Naive thymus-derived CD4-positive, alpha-beta T cell (primary cell): ENCODE measurements at regions not wholly inside any gene's neighbourhood (a gene's known extent, or its start where the extent isn't known, plus 50 kb on each side); places are given as distances from the start of the nearest gene placed in this dataset.

ENCODE experiments used
- ATAC-seq: fragments of 150-1000 bp; cut with Tn5 transposase; 2 replicates; pipeline ENCODE4 v1.10.0; 2021; ENCODE audit warnings: mild to moderate bottlenecking, moderate library complexity
- CTCF ChIA-PET: fragments of 350-600 bp; sonication (Branson Sonifier 250); formaldehyde crosslinking; loops from one replicate; lab custom pipeline; 2021; ENCODE audit warnings: antibody characterized with exemption; lab: Charles Lee
- POLR2A ChIA-PET: fragments of 350-600 bp; sonication (Branson Sonifier 250); formaldehyde crosslinking; loops from one replicate; lab custom pipeline; 2021; ENCODE audit warnings: antibody characterized with exemption, inconsistent platforms; lab: Charles Lee
- DNase-seq, 9 donors: peaks; one replicate each; pipeline versions ENCODE4 v3.0.0 to v3.0.0-alpha.2; 2020 to 2022; ENCODE audit warnings: mixed read lengths in 1 of 9
- H3K27ac ChIP-seq: one replicate; pipeline ENCODE4 v1.7.0; 2013; ENCODE audit warnings: mild to moderate bottlenecking, low read depth, low read length, moderate library complexity
- H3K27me3 ChIP-seq, 2 donors: one replicate each; pipeline ENCODE4 v1.7.0; 2013; ENCODE audit warnings: low read length in 2 of 2, mild to moderate bottlenecking in 2 of 2, moderate library complexity in 2 of 2; ENCODE audit not compliant: control insufficient read depth in 2 of 2, insufficient read depth in 2 of 2
- H3K36me3 ChIP-seq, 3 experiments: 1 replicate in 2 of 3; 2 replicates in 1 of 3; pipeline ENCODE4 v1.7.0; 2013; ENCODE audit warnings: low read length in 3 of 3, mild to moderate bottlenecking in 3 of 3, moderate library complexity in 1 of 3; ENCODE audit not compliant: insufficient read depth in 3 of 3, control insufficient read depth in 2 of 3
- H3K4me1 ChIP-seq, 2 donors: one replicate each; pipeline ENCODE4 v1.7.0; 2013; ENCODE audit warnings: low read length in 2 of 2, mild to moderate bottlenecking in 2 of 2, moderate library complexity in 1 of 2; ENCODE audit not compliant: control insufficient read depth in 2 of 2, insufficient read depth in 2 of 2
- H3K4me3 ChIP-seq: 2 replicates; pipeline ENCODE4 v1.7.0; 2013; ENCODE audit warnings: mild to moderate bottlenecking, low read length
- H3K9me3 ChIP-seq, 3 experiments: 1 replicate in 2 of 3; 2 replicates in 1 of 3; pipeline ENCODE4 v1.7.0; 2013; ENCODE audit warnings: low read length in 3 of 3; ENCODE audit not compliant: control insufficient read depth in 2 of 3
- H3K27ac Mint-ChIP-seq, 9 donors: one replicate each; pipeline ENCODE4 v1.8.0; 2020 to 2022; ENCODE audit warnings: mixed read lengths in 9 of 9, mild to moderate bottlenecking in 8 of 9, moderate library complexity in 5 of 9, inconsistent platforms in 2 of 9
- H3K27me3 Mint-ChIP-seq, 5 donors: one replicate each; pipeline ENCODE4 v1.8.0; 2021 to 2022; ENCODE audit warnings: mixed read lengths in 5 of 5, mild to moderate bottlenecking in 1 of 5
- H3K36me3 Mint-ChIP-seq, 5 donors: one replicate each; pipeline ENCODE4 v1.8.0; 2020 to 2022; ENCODE audit warnings: mixed read lengths in 5 of 5, mild to moderate bottlenecking in 3 of 5, inconsistent platforms in 1 of 5
- H3K4me1 Mint-ChIP-seq, 7 donors: one replicate each; pipeline ENCODE4 v1.8.0; 2020 to 2022; ENCODE audit warnings: mixed read lengths in 7 of 7, mild to moderate bottlenecking in 3 of 7, inconsistent platforms in 1 of 7
- H3K4me3 Mint-ChIP-seq, 10 donors: one replicate each; pipeline ENCODE4 v1.8.0; 2020 to 2022; ENCODE audit warnings: mild to moderate bottlenecking in 10 of 10, mixed read lengths in 10 of 10, moderate library complexity in 6 of 10, inconsistent platforms in 2 of 10
- H3K9me3 Mint-ChIP-seq, 11 donors: one replicate each; pipeline ENCODE4 v1.8.0; 2020 to 2022; ENCODE audit warnings: mixed read lengths in 11 of 11, mild to moderate bottlenecking in 4 of 11, inconsistent platforms in 1 of 11, moderate library complexity in 1 of 11
- intact Hi-C, 2 donors: fragments of 100-400 bp; cut with micrococcal nuclease; formaldehyde crosslinking; loops; one replicate each; pipeline ENCODE4 v1.15.1; 2023

GRCh38 chr4:176964116-176964691 lies 171.5 kb upstream of the VEGFC start:
- Mint-ChIP-seq H3K4me1 (no peaks in the 10 kb centered on the region), H3K4me3 (no peak overlapping the region), H3K36me3 (no peaks in the 10 kb centered on the region), H3K27ac (no peak overlapping the region), H3K27me3 (peaks cover 0 to 5% (median 0%) of the 10 kb centered on the region in 5 donors), H3K9me3 (peaks cover 0 to 19% (median 0%) of the 10 kb centered on the region in 11 donors)
- Histone ChIP-seq H3K4me1 (no peaks in the 10 kb centered on the region), H3K27me3 (no peaks in the 10 kb centered on the region), H3K9me3 (no peaks in the 10 kb centered on the region), H3K36me3 (no peaks in the 10 kb centered on the region), H3K27ac (no peak overlapping the region), H3K4me3 (no peak overlapping the region)
- no peak for ATAC-seq
- POLR2A ChIA-PET, result interaction anchor here (0.6 kb wide), 1 partner anchor 187 kb away, joined by 3 read pairs; no protein-coding TSS in a partner anchor
- CTCF ChIA-PET, result no interaction called here
- DNase-seq, result no peak
- intact Hi-C loops, result no loop called here

GRCh38 chr4:176967586-176967985 lies 174.9 kb upstream of the VEGFC start:
- no peaks in the 10 kb centered on the region for H3K4me1 Mint-ChIP-seq
- no peak overlapping the region for H3K27ac ChIP-seq
- POLR2A ChIA-PET, result no interaction called here
- H3K4me3 Mint-ChIP-seq, result no peak overlapping the region
- intact Hi-C loops, result no loop called here
- no peaks in the 10 kb centered on the region for H3K36me3 ChIP-seq
- H3K27me3 Mint-ChIP-seq, result peaks cover 0 to 5% (median 0%) of the 10 kb centered on the region in 5 donors
- ATAC-seq (no peak), DNase-seq (no peak)
- no peaks in the 10 kb centered on the region for H3K36me3 Mint-ChIP-seq
- CTCF ChIA-PET, result no interaction called here
- H3K27ac Mint-ChIP-seq, result no peak overlapping the region
- H3K9me3 ChIP-seq, result no peaks in the 10 kb centered on the region
- no peak overlapping the region for H3K4me3 ChIP-seq
- no peaks in the 10 kb centered on the region for H3K27me3 ChIP-seq
- H3K9me3 Mint-ChIP-seq, result peaks cover 0 to 4% (median 0%) of the 10 kb centered on the region in 11 donors
- no peaks in the 10 kb centered on the region for H3K4me1 ChIP-seq

- no peak for DNase-seq
- H3K9me3 ChIP-seq, result no peaks in the 10 kb centered on the region
Measured at GRCh38 chr4:176968094-176968493, 175.4 kb upstream of the VEGFC start.

GRCh38 chr4:176969011-176969410 lies 176.3 kb upstream of the VEGFC start:
- Histone ChIP-seq H3K27ac (no peak overlapping the region), H3K36me3 (no peaks in the 10 kb centered on the region), H3K4me1 (no peaks in the 10 kb centered on the region), H3K4me3 (no peak overlapping the region), H3K27me3 (no peaks in the 10 kb centered on the region), H3K9me3 (no peaks in the 10 kb centered on the region)
- H3K4me1 Mint-ChIP-seq, result no peaks in the 10 kb centered on the region
- no peak overlapping the region for H3K4me3 Mint-ChIP-seq
- H3K36me3 Mint-ChIP-seq, result no peaks in the 10 kb centered on the region
- H3K27ac Mint-ChIP-seq, result no peak overlapping the region
- H3K27me3 Mint-ChIP-seq, result peaks cover 0 to 5% (median 0%) of the 10 kb centered on the region in 5 donors
- ChIA-PET POLR2A (no interaction called here), CTCF (no interaction called here)
- H3K9me3 Mint-ChIP-seq, result peaks cover 0 to 4% (median 0%) of the 10 kb centered on the region in 11 donors
- DNase-seq (no peak), ATAC-seq (no peak)
- intact Hi-C loops, result no loop called here

More at GRCh38 chr4:176968094-176968493, 175.4 kb upstream of the VEGFC start:
- no peak overlapping the region for H3K4me3 Mint-ChIP-seq
- Histone ChIP-seq H3K4me1 (no peaks in the 10 kb centered on the region), H3K36me3 (no peaks in the 10 kb centered on the region), H3K4me3 (no peak overlapping the region), H3K27ac (no peak overlapping the region), H3K27me3 (no peaks in the 10 kb centered on the region)
- intact Hi-C loops, result no loop called here
- peaks cover 0 to 5% (median 0%) of the 10 kb centered on the region in 5 donors for H3K27me3 Mint-ChIP-seq
- peaks cover 0 to 4% (median 0%) of the 10 kb centered on the region in 11 donors for H3K9me3 Mint-ChIP-seq
- H3K4me1 Mint-ChIP-seq, result no peaks in the 10 kb centered on the region
- ChIA-PET POLR2A (no interaction called here), CTCF (no interaction called here)
- no peak overlapping the region for H3K27ac Mint-ChIP-seq
- H3K36me3 Mint-ChIP-seq, result no peaks in the 10 kb centered on the region
- no peak for ATAC-seq

GRCh38 chr4:176970853-176971252 lies 178.1 kb upstream of the VEGFC start:
- Mint-ChIP-seq H3K9me3 (peaks cover 0 to 14% (median 0%) of the 10 kb centered on the region in 11 donors), H3K36me3 (no peaks in the 10 kb centered on the region), H3K4me1 (no peaks in the 10 kb centered on the region), H3K27ac (no peak overlapping the region), H3K4me3 (no peak overlapping the region), H3K27me3 (peaks cover 0 to 5% (median 0%) of the 10 kb centered on the region in 5 donors)
- H3K4me3 ChIP-seq, result no peak overlapping the region
- no peaks in the 10 kb centered on the region for H3K36me3 ChIP-seq
- H3K9me3 ChIP-seq, result no peaks in the 10 kb centered on the region
- ATAC-seq, result no peak
- ChIA-PET POLR2A (no interaction called here), CTCF (interaction anchor here (0.6 kb wide), 1 partner anchor 11 kb away, joined by 3 read pairs; no protein-coding TSS in a partner anchor)
- intact Hi-C loops, result no loop called here
- no peaks in the 10 kb centered on the region for H3K4me1 ChIP-seq
- no peak overlapping the region for H3K27ac ChIP-seq
- no peaks in the 10 kb centered on the region for H3K27me3 ChIP-seq
- DNase-seq, result no peak

- intact Hi-C loops, result no loop called here
- no peak overlapping the region for H3K27ac ChIP-seq
- CTCF ChIA-PET, result no interaction called here
- POLR2A ChIA-PET, result no interaction called here
- no peaks in the 10 kb centered on the region for H3K27me3 ChIP-seq
- H3K4me1 Mint-ChIP-seq, result no peaks in the 10 kb centered on the region
- no peaks in the 10 kb centered on the region for H3K36me3 ChIP-seq
- no peak overlapping the region for H3K4me3 Mint-ChIP-seq
- DNase-seq (no peak), ATAC-seq (no peak)
- no peak overlapping the region for H3K27ac Mint-ChIP-seq
- H3K9me3 ChIP-seq, result no peaks in the 10 kb centered on the region
- no peak overlapping the region for H3K4me3 ChIP-seq
- H3K9me3 Mint-ChIP-seq, result peaks cover 0 to 14% (median 0%) of the 10 kb centered on the region in 11 donors
- H3K4me1 ChIP-seq, result no peaks in the 10 kb centered on the region
- H3K36me3 Mint-ChIP-seq, result no peaks in the 10 kb centered on the region
- H3K27me3 Mint-ChIP-seq, result peaks cover 0 to 5% (median 0%) of the 10 kb centered on the region in 5 donors
Measured at GRCh38 chr4:176971576-176972115, 178.9 kb upstream of the VEGFC start.

- DNase-seq (no peak), ATAC-seq (no peak)
- peaks cover 0 to 4% (median 0%) of the 10 kb centered on the region in 5 donors for H3K27me3 Mint-ChIP-seq
- Histone ChIP-seq H3K9me3 (no peaks in the 10 kb centered on the region), H3K4me3 (no peak overlapping the region), H3K27ac (no peak overlapping the region), H3K36me3 (no peaks in the 10 kb centered on the region), H3K4me1 (no peaks in the 10 kb centered on the region), H3K27me3 (no peaks in the 10 kb centered on the region)
- no peak overlapping the region for H3K27ac Mint-ChIP-seq
- intact Hi-C loops, result no loop called here
- no peak overlapping the region for H3K4me3 Mint-ChIP-seq
- H3K9me3 Mint-ChIP-seq, result peaks cover 0 to 11% (median 0%) of the 10 kb centered on the region in 11 donors
- ChIA-PET POLR2A (no interaction called here), CTCF (no interaction called here)
- H3K4me1 Mint-ChIP-seq, result no peaks in the 10 kb centered on the region
- H3K36me3 Mint-ChIP-seq, result no peaks in the 10 kb centered on the region
Measured at GRCh38 chr4:176979416-176979815, 186.7 kb upstream of the VEGFC start.
